Mesenchymal stem cell (in vitro differentiated cells and primary cell): ENCODE measurements at regions not wholly inside any gene's neighbourhood (a gene's known extent, or its start where the extent isn't known, plus 50 kb on each side); places are given as distances from the start of the nearest gene placed in this dataset.

Source experiments
- DNase-seq: peaks from one replicate; pipeline ENCODE4 v3.0.0-alpha.2; 2013
- H2AFZ ChIP-seq: one replicate; pipeline ENCODE4 v1.6.1; 2013; ENCODE audit warnings: low read depth, mild to moderate bottlenecking, control low read depth, inconsistent platforms, low read length, moderate library complexity
- H2AK5ac ChIP-seq: 2 replicates; pipeline ENCODE4 v1.6.1; 2013; ENCODE audit warnings: low read length, moderate library complexity, mild to moderate bottlenecking, inconsistent platforms; ENCODE audit not compliant: severe bottlenecking
- H2BK120ac ChIP-seq: one replicate; pipeline ENCODE4 v1.6.1; 2013; ENCODE audit warnings: low read depth, mild to moderate bottlenecking, inconsistent platforms, low read length, moderate library complexity
- H2BK12ac ChIP-seq, 2 experiments: one replicate each; pipeline ENCODE4 v1.6.1; 2013; ENCODE audit warnings: inconsistent platforms in 2 of 2, low read length in 2 of 2, mild to moderate bottlenecking in 2 of 2, moderate library complexity in 2 of 2, control low read depth in 1 of 2
- H2BK15ac ChIP-seq: one replicate; pipeline ENCODE4 v1.6.1; 2013; ENCODE audit warnings: mild to moderate bottlenecking, low read depth, inconsistent platforms; ENCODE audit not compliant: poor library complexity, severe bottlenecking
- H2BK5ac ChIP-seq: 2 replicates; pipeline ENCODE4 v1.6.1; 2013; ENCODE audit warnings: low read depth, mild to moderate bottlenecking, low read length, control low read depth, inconsistent platforms; ENCODE audit not compliant: poor library complexity, severe bottlenecking
- H3K14ac ChIP-seq, 2 experiments: one replicate each; pipeline ENCODE4 v1.6.1; 2013; ENCODE audit warnings: inconsistent platforms in 2 of 2, low read length in 2 of 2, control low read depth in 1 of 2, mild to moderate bottlenecking in 1 of 2, moderate library complexity in 1 of 2
- H3K18ac ChIP-seq, 2 experiments: one replicate each; pipeline ENCODE4 v1.6.1; 2013; ENCODE audit warnings: inconsistent platforms in 2 of 2, low read length in 2 of 2, control low read depth in 1 of 2, low read depth in 1 of 2, mild to moderate bottlenecking in 1 of 2
- H3K23ac ChIP-seq, 2 experiments: one replicate each; pipeline ENCODE4 v1.6.1; 2013; ENCODE audit warnings: inconsistent platforms in 2 of 2, low read length in 2 of 2, mild to moderate bottlenecking in 2 of 2, moderate library complexity in 2 of 2, control low read depth in 1 of 2
- H3K27ac ChIP-seq: 2 replicates; pipeline ENCODE4 v1.5.1; 2013; ENCODE audit warnings: mild to moderate bottlenecking, moderate library complexity, low read length, control low read depth, inconsistent platforms; ENCODE audit not compliant: poor library complexity, severe bottlenecking
- H3K27me3 ChIP-seq, 2 experiments: 2 replicates each; pipeline versions ENCODE4 v1.6.1 to v1.7.0; 2013; ENCODE audit warnings: low read length in 2 of 2, mild to moderate bottlenecking in 2 of 2, moderate library complexity in 2 of 2, control low read depth in 1 of 2, inconsistent platforms in 1 of 2; ENCODE audit not compliant: control insufficient read depth in 1 of 2, insufficient read depth in 1 of 2
- H3K36me3 ChIP-seq, 2 experiments: 2 replicates each; pipeline versions ENCODE4 v1.6.1 to v1.7.0; 2013; ENCODE audit warnings: low read length in 2 of 2, control low read depth in 1 of 2, inconsistent platforms in 1 of 2, low read depth in 1 of 2, mild to moderate bottlenecking in 1 of 2; ENCODE audit not compliant: insufficient read depth in 2 of 2, control insufficient read depth in 1 of 2
- H3K4ac ChIP-seq, 2 experiments: one replicate each; pipeline ENCODE4 v1.6.1; 2013; ENCODE audit warnings: inconsistent platforms in 2 of 2, low read length in 2 of 2, mild to moderate bottlenecking in 2 of 2, moderate library complexity in 2 of 2, control low read depth in 1 of 2, low read depth in 1 of 2
- H3K4me1 ChIP-seq: 2 replicates; pipeline ENCODE4 v1.6.1; 2013; ENCODE audit warnings: low read depth, low read length, control low read depth; ENCODE audit not compliant: control insufficient read depth, insufficient read depth
- H3K4me2 ChIP-seq: 2 replicates; pipeline ENCODE4 v1.6.1; 2013; ENCODE audit warnings: low read length, mild to moderate bottlenecking, inconsistent platforms; ENCODE audit not compliant: poor library complexity, severe bottlenecking
- H3K4me3 ChIP-seq, 2 experiments: 2 replicates each; pipeline versions ENCODE4 v1.5.1 to v1.7.0; 2013; ENCODE audit warnings: low read length in 2 of 2, mild to moderate bottlenecking in 2 of 2, control low read depth in 1 of 2, low read depth in 1 of 2; ENCODE audit not compliant: insufficient read depth in 1 of 2
- H3K79me1 ChIP-seq: replicated peaks from 2 replicates; pipeline ENCODE4 v1.6.1; 2013; ENCODE audit warnings: mild to moderate bottlenecking, control low read depth, low read length, inconsistent platforms; ENCODE audit not compliant: poor library complexity, severe bottlenecking
- H3K9ac ChIP-seq: 2 replicates; pipeline ENCODE4 v1.7.0; 2013; ENCODE audit warnings: mild to moderate bottlenecking, low read length, moderate library complexity
- H3K9me3 ChIP-seq: 2 replicates; pipeline ENCODE4 v1.7.0; 2013; ENCODE audit warnings: mild to moderate bottlenecking, low read length; ENCODE audit not compliant: control insufficient read depth
- H4K8ac ChIP-seq: one replicate; pipeline ENCODE4 v1.6.1; 2013; ENCODE audit warnings: inconsistent platforms, mild to moderate bottlenecking, low read length, moderate library complexity
- H4K91ac ChIP-seq: one replicate; pipeline ENCODE4 v1.6.1; 2013; ENCODE audit warnings: mild to moderate bottlenecking, low read length, inconsistent platforms
- WGBS: methylation state at CpG from one replicate; pipeline ENCODE4 v1.1.7; 2013; ENCODE audit warnings: mixed read lengths; 5-methylcytosine and 5-hydroxymethylcytosine counted together

GRCh38 chr13:54637366-54637765 lies 1608.8 kb downstream of the OLFM4 start:
- Histone ChIP-seq H3K4me1 (no peaks in the 10 kb centered on the region), H2BK15ac (no peak overlapping the region), H3K9ac (no peak overlapping the region), H3K27ac (no peak overlapping the region), H4K91ac (no peak overlapping the region), H3K4ac (no peak overlapping the region), H3K36me3 (no peaks in the 10 kb centered on the region), H3K4me3 (no peak overlapping the region), H3K23ac (no peak overlapping the region), H2AFZ (no peak overlapping the region), H2BK5ac (no peak overlapping the region), H2AK5ac (no peak overlapping the region), H2BK12ac (no peak overlapping the region), H3K18ac (no peak overlapping the region), H3K14ac (no peak overlapping the region), H3K79me1 (no peaks in the 10 kb centered on the region), H3K4me2 (no peak overlapping the region), H3K27me3 (no peaks in the 10 kb centered on the region), H3K9me3 (no peaks in the 10 kb centered on the region), H2BK120ac (no peak overlapping the region), H4K8ac (no peak overlapping the region)
- 13% methylated on average over 1 of the region's 1 CpG for WGBS
- DNase-seq: peak; percentile 74

GRCh38 chr13:54640719-54641118 lies 1612.1 kb downstream of the OLFM4 start:
- no peak overlapping the region for H3K27ac ChIP-seq
- no peaks in the 10 kb centered on the region for H3K27me3 ChIP-seq
- no peak overlapping the region for H2BK120ac ChIP-seq
- H2BK5ac ChIP-seq: no peak overlapping the region
- no peaks in the 10 kb centered on the region for H3K36me3 ChIP-seq
- no peak overlapping the region for H3K4me2 ChIP-seq
- no peak overlapping the region for H2AFZ ChIP-seq
- no peak overlapping the region for H2BK15ac ChIP-seq
- no peaks in the 10 kb centered on the region for H3K4me1 ChIP-seq
- no peak overlapping the region for H3K18ac ChIP-seq
- no peak overlapping the region for H3K14ac ChIP-seq
- peaks cover 4% of the 10 kb centered on the region for H3K9me3 ChIP-seq
- H4K91ac ChIP-seq: no peak overlapping the region
- H2AK5ac ChIP-seq: no peak overlapping the region
- no peak overlapping the region for H3K4me3 ChIP-seq
- H3K23ac ChIP-seq: no peak overlapping the region
- no peak overlapping the region for H4K8ac ChIP-seq
- no peak for DNase-seq
- H3K9ac ChIP-seq: no peak overlapping the region
- H2BK12ac ChIP-seq: no peak overlapping the region
- no peaks in the 10 kb centered on the region for H3K79me1 ChIP-seq
- no peak overlapping the region for H3K4ac ChIP-seq

- Histone ChIP-seq H2BK15ac (no peak overlapping the region), H3K9ac (no peak overlapping the region), H3K79me1 (no peaks in the 10 kb centered on the region), H3K14ac (no peak overlapping the region), H3K4me1 (no peaks in the 10 kb centered on the region), H3K23ac (no peak overlapping the region), H4K8ac (no peak overlapping the region), H4K91ac (no peak overlapping the region), H3K18ac (no peak overlapping the region), H3K9me3 (peaks cover 9% of the 10 kb centered on the region), H2BK5ac (no peak overlapping the region), H3K4ac (no peak overlapping the region), H3K36me3 (no peaks in the 10 kb centered on the region), H3K4me3 (no peak overlapping the region), H2BK120ac (no peak overlapping the region), H3K27ac (no peak overlapping the region), H2AFZ (no peak overlapping the region), H2AK5ac (no peak overlapping the region), H2BK12ac (no peak overlapping the region), H3K27me3 (no peaks in the 10 kb centered on the region), H3K4me2 (no peak overlapping the region)
- no peak for DNase-seq
Observed at GRCh38 chr13:54643863-54644262, 1615.2 kb downstream of the OLFM4 start.

- no peak overlapping the region for H3K27ac ChIP-seq
- H3K4ac ChIP-seq: no peak overlapping the region
- no peak overlapping the region for H3K14ac ChIP-seq
- no peak overlapping the region for H3K9ac ChIP-seq
- H2AFZ ChIP-seq: no peak overlapping the region
- H4K8ac ChIP-seq: no peak overlapping the region
- no peaks in the 10 kb centered on the region for H3K79me1 ChIP-seq
- H2BK120ac ChIP-seq: no peak overlapping the region
- H3K4me3 ChIP-seq: no peak overlapping the region
- H2AK5ac ChIP-seq: no peak overlapping the region
- H3K18ac ChIP-seq: no peak overlapping the region
- H2BK15ac ChIP-seq: no peak overlapping the region
- H3K27me3 ChIP-seq: no peaks in the 10 kb centered on the region
- no peak overlapping the region for H3K23ac ChIP-seq
- peaks cover 16% of the 10 kb centered on the region for H3K9me3 ChIP-seq
- no peaks in the 10 kb centered on the region for H3K36me3 ChIP-seq
- no peak for DNase-seq
- no peaks in the 10 kb centered on the region for H3K4me1 ChIP-seq
- no peak overlapping the region for H3K4me2 ChIP-seq
- no peak overlapping the region for H2BK5ac ChIP-seq
- H4K91ac ChIP-seq: no peak overlapping the region
- H2BK12ac ChIP-seq: no peak overlapping the region
Observed at GRCh38 chr13:54647275-54647674, 1618.7 kb downstream of the OLFM4 start.
